ENCODE measurements at regions not wholly inside any gene's neighbourhood (a gene's known extent, or its start where the extent isn't known, plus 50 kb on each side); places are given as distances from the start of the nearest gene placed in this dataset.

DNA sequence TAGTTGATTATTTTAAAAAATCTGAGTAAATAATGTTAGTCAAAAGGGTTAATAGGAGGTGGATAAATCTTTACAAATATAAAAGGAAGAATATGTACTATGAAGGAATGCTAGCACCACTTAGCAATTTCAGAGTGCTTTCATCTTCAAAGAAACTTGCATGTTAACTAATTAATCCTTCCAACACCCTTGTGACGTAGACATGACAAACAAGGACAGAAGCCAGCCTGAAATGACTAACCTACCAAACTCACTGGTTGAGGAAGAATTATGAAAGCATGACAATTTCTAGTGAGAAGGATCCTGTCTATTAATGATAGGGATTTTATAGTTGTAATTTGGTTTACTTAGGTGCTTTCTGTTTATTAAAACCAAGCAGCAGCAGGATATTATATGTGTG is 468.0 kb upstream of the FZD8 start:
- TF ChIP-seq, protein P1, sequence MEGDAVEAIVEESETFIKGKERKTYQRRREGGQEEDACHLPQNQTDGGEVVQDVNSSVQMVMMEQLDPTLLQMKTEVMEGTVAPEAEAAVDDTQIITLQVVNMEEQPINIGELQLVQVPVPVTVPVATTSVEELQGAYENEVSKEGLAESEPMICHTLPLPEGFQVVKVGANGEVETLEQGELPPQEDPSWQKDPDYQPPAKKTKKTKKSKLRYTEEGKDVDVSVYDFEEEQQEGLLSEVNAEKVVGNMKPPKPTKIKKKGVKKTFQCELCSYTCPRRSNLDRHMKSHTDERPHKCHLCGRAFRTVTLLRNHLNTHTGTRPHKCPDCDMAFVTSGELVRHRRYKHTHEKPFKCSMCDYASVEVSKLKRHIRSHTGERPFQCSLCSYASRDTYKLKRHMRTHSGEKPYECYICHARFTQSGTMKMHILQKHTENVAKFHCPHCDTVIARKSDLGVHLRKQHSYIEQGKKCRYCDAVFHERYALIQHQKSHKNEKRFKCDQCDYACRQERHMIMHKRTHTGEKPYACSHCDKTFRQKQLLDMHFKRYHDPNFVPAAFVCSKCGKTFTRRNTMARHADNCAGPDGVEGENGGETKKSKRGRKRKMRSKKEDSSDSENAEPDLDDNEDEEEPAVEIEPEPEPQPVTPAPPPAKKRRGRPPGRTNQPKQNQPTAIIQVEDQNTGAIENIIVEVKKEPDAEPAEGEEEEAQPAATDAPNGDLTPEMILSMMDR (conservative IDR thresholded peaks at IDR 0.05) = no peak
- TF ChIP-seq ZFX (IDR thresholded peaks at IDR 0.05) = no peak

All from C4-2B (cell line).